ENCODE measurements at regions not wholly inside any gene's neighbourhood (a gene's known extent, or its start where the extent isn't known, plus 50 kb on each side); places are given as distances from the start of the nearest gene placed in this dataset.

GRCh38 chr7:21099432-21099831, 312.7 kb upstream of the SP8 start:
- no peak for DNase-seq

GRCh38 chr7:21099955-21100354, 313.3 kb upstream of the SP8 start:
- no peak for DNase-seq

- DNase-seq, result no peak
Measured at GRCh38 chr7:21101541-21101940, 314.9 kb upstream of the SP8 start.

DNA sequence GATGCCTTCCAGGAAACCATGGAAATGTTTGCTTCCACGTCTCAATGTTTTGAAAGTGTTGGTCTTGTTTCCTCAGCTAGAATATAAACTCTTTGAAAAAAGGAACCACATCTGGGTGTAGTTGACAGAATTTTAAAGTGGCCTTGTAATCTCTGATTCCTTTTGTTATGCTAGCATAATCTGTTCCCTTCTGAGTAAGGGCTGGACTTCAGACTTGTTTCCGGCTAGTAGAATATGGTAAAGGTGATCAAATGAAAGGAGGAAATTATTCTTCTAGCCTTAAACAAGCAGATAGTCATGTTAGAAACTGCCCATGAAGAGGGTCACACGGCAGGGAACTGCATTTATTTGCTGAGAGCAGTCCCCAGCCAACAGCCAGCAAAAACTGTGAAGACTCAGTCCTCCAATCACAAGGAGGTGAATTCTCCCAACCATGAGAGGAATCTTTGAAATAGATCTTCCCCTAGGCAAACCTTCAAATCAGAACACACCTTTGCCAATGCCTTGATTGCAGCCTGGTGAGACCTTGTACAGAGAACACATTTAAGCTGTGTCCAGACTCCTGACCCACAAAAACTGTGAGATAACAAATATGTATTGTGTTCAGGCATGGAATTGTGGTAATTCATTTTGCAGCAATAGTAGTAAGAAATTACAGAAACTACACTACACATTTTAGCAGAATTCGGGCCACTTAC, 316.9 kb upstream of the SP8 start:
- DNase-seq, result no peak

DNA sequence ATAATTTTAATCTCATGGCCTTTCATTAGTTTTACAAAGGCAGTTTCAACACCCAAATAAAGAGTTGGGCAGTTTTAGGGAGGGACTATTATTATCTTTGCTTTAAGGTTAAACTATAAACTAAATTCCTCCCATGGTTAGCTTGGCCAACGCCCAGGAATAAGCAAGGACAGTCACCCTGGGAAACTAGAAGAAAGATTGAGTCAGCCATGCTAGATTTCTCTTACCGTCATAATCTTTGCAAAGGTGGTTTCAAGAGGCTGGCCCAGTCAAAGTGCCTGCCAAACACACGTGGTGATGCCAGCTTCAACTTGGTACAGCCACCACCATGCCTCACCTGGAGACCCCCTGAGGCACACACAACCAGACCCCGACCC, 317.4 kb upstream of the SP8 start:
- no peak for DNase-seq

- DNase-seq, result no peak
Measured at GRCh38 chr7:21106296-21106732, 319.6 kb upstream of the SP8 start.

GRCh38 chr7:21107101-21107500, 320.4 kb upstream of the SP8 start:
- DNase-seq, result no peak

DNA sequence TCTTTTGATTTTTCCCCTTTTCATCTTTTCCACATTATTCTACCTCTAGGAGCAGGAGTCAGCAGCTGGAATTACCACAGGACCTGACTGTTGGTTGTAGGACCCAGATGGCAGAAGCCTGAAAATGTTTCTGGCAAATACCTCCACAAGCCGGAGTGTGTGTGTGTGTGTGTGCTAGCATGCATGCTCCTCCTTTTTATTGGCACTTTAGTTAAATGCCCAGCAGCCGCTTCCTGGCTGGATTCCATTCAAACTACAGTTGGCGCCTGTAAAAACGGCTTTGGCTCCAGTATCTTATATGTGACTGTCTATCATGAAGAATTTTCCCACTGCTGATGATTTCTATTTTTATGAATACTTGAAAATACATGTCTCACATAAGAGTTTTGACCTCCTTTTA, 319.7 kb upstream of the SP4 start:
- no peak for DNase-seq

- no peak for DNase-seq
Measured at GRCh38 chr7:21113609-21114415, 314.1 kb upstream of the SP4 start.

DNA sequence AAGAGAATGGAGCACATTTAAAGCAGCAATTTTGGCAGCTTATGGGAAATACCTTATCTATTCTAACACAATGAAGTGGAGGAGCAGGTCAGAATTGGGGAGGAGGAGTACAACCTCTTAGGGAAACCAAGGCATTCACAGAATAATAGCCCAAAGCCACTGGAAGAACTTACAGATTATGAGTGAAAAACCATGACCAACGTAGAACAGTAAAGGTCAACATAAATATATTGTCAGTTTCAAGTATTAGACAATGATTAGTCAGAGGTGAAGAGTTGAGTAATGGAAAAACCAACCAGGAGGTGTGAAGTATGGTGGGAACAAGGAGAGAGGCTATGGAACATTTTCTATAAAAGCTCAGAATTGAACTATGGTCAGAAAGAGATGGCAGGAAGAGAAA, 304.3 kb upstream of the SP4 start:
- DNase-seq, result no peak

DNA sequence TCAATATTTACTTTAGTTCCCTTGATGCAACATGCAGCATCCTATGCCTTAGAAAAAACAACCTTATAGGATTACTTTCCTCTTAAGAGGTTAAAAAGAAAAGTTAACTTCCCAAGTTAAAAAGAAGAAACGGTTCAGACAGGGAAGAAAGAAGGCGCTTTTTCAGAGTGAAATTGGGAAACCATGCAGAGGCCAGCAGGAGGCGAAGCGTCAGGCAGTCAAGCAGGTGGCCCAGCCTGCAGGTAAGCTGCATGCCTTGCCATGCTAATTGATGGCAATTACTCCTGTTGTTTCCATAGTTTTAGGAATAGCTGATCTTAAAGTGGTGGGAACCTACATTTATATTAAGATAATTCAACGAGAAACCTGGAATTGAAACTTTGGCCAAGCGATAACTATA, 302.6 kb upstream of the SP4 start:
- no peak for DNase-seq

- DNase-seq, result no peak
Measured at GRCh38 chr7:21128062-21128817, 299.6 kb upstream of the SP4 start.

DNA sequence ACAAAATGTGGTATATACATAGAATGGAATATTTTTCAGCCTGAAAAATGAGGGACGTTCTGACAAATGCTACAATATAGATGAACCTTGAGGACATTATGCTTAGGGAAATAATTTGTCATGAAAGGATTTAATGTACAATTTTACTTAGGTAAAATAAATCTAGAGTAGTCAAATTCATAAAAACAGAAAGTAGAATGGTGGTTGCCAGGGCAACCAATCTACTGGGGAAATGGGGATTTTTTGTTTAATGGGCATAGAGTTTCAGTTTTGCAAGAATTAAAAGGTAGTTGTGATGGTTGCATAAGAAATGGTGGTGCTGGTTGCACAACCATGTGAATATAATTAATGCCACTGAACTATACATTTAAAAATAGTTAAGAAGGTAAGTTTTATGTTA, 296.0 kb upstream of the SP4 start:
- no peak for DNase-seq

- DNase-seq, result no peak
Measured at GRCh38 chr7:21134631-21135030, 293.3 kb upstream of the SP4 start.

DNA sequence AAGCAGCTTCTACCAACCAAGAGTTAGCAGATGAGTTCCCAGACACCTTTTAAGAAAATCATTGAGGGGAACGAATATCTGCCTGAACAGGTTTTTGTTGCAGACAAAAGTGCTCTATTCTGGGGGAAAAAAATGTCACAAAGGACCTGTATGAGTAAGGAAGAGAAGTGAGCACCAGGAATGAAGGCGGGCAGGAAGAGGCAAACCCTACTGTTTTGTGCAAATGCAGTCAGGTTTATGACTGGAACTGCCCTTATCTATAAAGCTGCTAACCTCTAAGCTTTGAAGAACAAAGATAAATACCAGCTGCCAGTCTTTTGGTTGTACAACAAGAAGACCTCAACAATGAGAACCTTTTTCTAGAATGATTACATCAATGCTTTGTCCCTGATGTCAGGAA, 292.4 kb upstream of the SP4 start:
- DNase-seq, result no peak

DNA sequence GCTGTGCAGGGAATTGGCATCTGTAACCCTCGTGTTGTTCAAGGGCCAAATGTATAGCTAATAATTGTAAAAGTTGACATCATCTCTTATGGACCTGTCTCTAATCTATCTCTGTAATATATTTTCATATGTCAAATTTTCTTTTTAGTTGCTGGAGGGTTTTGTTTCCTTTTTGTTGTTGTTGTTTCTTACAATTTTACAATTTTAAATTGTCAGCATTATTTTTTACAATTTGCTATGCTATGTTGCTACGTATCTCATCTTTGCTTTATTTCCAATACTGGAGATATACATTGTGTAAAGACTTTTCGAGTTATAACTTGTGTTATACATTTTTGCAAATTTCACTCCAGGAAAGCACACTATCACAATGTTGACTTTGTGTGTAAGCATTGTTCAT, 290.2 kb upstream of the SP4 start:
- DNase-seq, result no peak

- DNase-seq, result no peak
Measured at GRCh38 chr7:21140622-21141021, 287.3 kb upstream of the SP4 start.

DNA sequence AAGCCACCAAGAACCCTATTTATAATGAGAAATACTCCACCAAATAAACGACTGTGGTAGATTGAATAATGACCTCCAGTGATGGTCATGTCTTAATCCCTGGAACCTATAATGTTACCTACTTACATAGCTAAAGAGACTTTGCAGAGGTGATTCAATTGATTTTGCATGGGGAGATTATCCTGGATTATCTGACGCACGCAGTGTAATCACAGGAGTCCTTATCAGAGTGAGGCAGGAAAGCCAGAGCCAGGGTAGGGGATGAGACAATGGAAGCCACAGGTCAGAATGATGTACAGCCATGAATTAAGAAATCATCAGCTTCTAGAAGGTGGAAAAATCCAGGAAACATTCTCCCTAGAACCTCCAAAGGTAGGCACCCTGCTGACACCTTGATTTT, 286.4 kb upstream of the SP4 start:
- no peak for DNase-seq

- no peak for DNase-seq
Measured at GRCh38 chr7:21142081-21142480, 285.8 kb upstream of the SP4 start.

DNA sequence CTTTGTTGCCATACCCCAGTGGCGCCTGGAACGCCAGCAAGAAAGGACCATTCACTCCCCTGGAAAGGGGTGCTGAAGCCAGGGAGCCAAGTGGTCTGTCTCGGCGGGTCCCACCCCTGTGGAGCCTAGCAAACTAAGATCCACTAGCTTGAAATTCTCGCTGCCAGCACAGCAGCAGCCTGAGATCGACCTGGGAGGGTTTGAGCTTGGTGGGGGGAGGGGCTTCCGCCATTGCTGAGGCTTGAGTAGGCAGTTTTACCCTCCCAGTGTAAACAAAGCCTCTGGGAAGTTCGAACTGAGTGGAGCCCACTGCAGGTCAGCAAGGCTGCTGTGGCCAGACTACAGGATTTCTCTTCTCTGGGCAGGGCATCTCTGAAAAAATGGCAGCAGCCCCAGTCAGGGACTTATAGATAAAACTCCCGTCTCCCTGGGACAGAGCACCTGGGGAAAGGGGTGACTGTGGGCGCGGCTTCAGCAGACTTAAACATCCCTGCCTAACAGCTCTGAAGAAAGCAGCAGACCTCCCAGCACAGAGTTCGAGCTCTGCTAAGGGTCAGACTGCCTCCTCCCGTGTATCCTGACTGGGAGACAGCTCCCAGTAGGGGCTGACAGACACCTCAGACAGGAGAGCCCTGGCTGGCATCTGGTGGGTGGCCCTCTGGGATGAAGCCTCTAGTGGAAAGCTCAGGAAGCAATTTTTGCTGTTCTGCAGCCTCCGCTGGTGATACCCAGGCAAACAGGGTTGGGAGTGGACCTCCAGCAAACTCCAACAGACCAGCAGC, 281.1 kb upstream of the SP4 start:
- no peak for DNase-seq

DNA sequence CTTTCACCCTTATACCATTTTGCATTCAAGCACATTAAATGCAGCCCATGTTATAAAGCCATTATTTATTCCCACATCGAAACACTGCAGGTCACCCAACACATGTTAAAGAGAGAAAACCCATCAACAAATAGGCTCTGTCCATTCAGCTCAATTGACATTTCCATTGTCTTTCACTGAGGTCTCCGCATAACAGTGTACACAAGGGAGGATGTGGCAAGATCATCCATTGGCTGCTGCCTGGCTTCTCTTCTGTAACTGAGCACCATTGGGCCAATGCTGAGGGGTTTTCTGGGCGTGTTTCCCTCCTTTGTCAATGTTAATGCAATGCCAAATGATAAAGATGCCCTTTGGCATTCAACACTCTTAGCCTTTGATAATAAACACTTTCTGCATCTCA, 278.1 kb upstream of the SP4 start:
- no peak for DNase-seq

DNA sequence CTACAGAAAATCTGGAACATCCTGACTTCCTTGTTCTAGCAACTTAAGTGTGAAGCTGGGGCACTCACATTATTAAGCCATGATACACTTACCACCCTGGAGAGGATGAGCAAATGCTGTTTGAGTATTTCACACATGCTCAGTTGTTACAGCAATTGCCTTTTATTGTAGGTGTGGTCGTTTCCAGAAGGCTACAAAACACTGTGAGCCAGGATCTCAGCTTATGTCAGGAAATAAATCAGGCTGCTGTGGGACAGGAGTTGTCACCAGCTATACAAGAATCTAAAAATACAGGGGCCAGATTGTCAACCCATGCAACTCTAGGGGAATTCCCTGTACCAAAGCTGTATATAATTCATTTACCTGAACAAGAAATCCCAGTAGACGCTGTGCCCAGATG, 273.3 kb upstream of the SP4 start:
- no peak for DNase-seq

DNA sequence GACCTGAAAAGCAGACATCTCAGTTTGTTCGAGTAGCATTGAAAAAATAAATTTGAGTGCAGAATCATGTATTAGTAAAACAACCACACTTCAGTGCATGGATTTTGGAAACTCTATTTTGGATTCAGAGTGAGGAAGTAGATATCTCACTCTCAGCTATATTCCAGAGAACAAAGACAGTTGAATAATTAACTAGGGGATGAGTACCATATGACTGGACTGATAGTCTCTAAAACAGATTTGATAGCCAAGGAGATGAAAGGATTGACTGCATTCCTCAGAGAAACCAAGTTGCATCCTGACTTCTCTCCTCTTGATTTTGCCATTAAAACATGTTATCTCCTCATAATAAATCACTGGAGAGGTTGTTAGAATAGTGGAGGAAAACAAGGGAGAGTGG, 268.4 kb upstream of the SP4 start:
- no peak for DNase-seq

All from CD4-positive, alpha-beta T cell treated with Interleukin-17A for 4 hours (primary cell).